ENCODE measurements at regions not wholly inside any gene's neighbourhood (a gene's known extent, or its start where the extent isn't known, plus 50 kb on each side); places are given as distances from the start of the nearest gene placed in this dataset.

DNA sequence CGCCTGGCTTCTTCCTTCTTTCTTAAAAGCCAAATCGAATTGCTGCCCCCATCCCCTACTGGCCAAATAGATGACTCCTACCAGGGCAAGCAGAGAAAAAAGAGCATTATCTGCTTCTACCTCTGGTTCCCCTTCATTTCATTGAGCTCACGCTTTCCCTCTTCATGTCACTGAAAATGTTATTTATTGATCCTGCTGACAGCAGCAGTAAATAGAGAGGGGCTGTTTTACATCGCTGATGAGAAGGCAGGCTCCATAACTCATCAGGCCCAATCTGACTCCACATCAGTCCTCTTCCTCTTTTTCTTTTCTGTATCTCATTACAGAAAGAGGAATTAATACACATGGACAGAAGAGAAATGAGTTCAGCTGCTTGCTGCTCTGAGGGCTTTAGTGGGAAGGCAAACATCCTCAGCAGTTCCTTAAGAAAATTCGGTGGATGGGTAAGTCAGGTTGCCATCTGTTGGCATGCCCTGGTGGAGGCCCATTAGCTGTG lies 904.1 kb downstream of the KCNMA1 start:
- no peak for DNase-seq

DNA sequence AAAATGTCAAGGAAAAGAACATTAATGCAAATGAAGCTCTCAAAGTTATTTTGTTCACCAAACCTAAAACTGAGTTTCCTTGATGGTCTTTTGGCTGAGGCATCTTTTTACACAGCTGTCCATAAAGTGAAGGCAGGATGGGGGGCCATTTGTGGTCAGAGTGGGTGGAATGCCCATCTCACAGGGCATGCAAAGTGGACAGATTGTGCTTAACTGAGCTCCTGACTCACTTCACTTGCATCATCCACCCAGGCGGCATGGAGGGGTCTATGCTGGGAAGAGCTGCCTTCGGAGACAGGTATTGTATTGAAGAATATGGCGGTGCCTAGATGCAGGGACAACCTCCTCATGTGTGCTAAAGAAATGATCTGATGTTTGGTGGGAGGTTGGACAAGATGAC lies 905.3 kb downstream of the KCNMA1 start:
- no peak for DNase-seq

GRCh38 chr10:76729841-76730487 lies 907.6 kb downstream of the KCNMA1 start:
- DNase-seq = no peak

GRCh38 chr10:76729346-76729745 lies 908.3 kb downstream of the KCNMA1 start:
- DNase-seq = no peak

- DNase-seq = no peak
Measured at GRCh38 chr10:76727038-76727437, 910.6 kb downstream of the KCNMA1 start.

DNA sequence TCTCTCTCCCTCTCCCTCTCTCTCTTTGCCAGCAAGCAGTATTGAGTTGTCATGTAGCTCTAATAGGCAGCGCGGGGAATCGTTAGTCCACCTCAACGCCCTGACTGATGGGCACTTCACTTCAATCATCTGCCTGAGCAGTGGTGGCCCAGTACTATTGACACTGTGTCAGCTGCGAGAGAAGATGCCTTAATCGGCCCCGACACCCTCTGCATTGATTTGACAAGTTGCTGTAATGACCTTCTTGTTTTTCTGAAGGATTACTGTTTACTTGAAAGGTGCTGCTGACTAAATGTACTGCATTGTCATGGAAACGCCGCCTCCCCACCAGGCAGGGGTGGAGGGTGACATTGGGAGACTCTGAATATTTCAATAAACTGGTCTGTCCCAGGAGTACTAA lies 913.8 kb downstream of the KCNMA1 start:
- no peak for DNase-seq

DNA sequence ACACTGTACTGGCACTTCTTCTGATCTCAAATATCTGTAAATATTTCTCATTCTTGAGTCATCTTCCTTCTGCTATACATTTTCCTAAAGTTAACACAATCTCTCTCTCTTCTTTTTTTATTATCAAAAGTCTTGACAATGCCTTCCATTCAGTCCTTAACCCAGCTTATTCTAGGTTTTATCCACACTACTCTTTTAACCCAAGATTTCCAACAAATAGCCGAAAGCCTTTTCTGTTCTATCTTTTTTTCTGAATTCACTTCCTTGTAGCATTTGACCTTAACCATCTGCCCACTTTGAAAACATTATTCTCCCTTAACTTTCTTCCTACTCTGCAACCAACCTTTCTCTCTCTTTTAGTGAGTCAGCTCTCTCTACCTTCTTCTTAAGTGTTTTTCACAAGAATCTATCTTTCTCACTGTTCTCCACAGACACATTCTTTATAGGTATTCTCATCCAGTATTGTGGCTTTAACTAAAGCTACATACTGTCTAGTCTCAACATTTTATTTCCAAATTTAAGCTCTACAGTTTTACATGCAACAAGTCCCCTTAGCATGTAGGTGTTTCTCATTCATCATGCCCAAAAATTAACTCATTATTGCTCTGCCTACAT lies 915.6 kb downstream of the KCNMA1 start:
- DNase-seq = no peak

GRCh38 chr10:76719006-76719405 lies 918.6 kb downstream of the KCNMA1 start:
- no peak for DNase-seq

- no peak for DNase-seq
Measured at GRCh38 chr10:76717141-76717540, 920.5 kb downstream of the KCNMA1 start.

GRCh38 chr10:76711222-76711997 lies 926.2 kb downstream of the KCNMA1 start:
- DNase-seq = no peak

DNA sequence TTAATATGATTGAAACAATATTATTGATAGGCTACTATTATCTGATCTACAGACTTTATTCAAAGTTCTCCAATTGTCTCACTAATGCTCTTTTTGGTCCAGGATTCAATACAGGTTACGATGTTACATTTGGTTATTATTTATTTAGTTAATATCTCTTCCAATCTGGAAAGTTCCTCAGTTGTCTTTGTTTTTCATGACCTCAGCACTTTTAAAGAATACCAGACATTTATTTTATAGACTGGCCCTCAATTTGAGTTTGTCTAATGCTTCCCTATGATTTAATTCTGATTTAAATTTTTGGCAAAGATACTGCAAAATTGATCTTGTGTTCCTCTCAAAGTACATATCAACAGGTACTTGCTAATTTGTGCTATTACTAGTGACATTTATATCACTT lies 937.4 kb downstream of the KCNMA1 start:
- no peak for DNase-seq

GRCh38 chr10:76697923-76698322 lies 939.7 kb downstream of the KCNMA1 start:
- no peak for DNase-seq

- DNase-seq = no peak
Measured at GRCh38 chr10:76695069-76695468, 942.5 kb downstream of the KCNMA1 start.

GRCh38 chr10:76686201-76686600 lies 951.4 kb downstream of the KCNMA1 start:
- DNase-seq = no peak

DNA sequence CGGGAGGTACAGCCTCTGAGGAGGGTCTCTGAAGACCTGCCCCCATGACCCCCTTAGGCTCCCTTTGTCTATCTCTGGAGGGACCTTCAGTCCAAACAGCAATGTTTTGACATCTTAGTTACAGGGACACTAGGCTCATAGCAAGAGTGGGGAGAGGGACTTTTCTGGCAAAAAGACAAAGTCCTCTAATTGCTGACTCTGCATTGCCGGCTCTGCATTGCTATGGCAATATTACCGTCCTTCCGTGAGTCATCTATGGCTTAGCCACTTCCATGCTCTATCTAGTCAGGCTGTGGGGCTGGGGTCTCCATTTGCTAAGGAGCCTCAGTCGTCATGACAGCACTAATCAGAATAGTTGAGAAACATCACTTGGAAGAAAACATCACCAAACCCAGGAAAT lies 952.6 kb downstream of the KCNMA1 start:
- no peak for DNase-seq

- DNase-seq = no peak
Measured at GRCh38 chr10:76681153-76681552, 956.5 kb downstream of the KCNMA1 start.

DNA sequence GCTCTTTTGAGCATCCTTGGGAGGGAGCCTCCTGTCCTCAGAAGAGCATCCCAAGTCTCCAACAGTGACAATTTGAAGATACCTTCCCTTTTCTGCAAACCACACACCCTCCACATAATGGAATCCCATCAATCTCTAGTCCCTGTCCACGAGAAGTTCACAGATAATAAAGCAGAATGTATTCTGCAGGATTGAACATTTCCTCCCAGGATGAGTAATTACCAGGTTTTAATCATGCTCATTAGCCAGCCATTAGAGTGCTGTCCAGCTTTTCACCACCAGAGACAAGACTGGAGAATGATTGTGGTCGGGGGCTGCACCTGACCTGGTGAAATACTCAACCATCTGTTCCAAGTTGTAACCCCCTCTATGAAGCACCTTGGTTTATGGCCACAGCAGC lies 958.6 kb downstream of the KCNMA1 start:
- no peak for DNase-seq

DNA sequence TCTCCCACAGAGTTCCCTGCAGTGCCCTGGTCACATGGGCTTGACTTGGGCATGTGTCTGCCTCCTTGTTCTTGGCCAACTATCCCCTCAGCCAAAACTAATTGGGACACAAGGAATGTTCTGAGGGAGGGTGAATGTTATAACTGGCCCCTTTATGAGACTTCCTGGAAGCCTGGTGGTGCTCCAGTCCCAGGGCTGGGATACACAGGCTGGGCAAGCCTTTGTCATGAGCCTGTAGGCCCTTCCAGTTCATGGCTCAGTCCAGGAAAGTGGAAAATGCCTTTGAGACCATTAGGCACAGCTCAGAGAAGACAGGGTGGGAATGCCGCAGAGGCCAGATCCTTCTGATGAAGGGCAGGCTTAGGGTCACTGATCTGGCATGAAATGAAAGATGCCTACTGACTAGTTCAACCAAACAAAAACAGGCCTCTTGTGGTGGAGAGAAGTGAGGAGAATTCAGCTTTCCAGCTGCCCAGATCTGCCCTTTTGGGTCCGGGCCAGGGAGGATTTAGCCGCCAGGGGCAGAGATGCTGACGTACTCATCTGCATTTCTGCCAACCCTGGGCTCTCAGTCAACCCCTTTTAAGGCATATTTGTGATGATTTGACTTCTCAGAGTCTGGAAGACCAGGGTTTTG lies 961.5 kb downstream of the KCNMA1 start:
- DNase-seq = no peak

DNA sequence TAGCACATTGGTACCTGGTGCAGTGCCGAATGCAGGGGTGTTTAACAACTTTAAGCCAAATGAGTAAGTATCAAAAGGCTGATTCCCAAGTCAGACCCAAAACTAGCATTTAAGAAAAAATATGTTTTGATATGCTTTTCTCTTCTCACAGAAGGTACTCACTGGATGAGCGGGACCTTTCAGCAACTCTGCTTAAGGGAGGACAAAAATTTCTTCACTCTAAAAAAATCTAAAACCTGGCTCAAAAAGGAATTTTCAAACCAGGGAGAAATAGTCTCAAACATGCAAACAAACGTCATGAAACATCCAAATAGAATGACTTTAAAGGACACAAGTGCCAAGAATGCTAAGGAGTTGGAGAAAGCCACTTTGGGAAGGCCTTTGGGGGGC lies 962.1 kb downstream of the KCNMA1 start:
- DNase-seq = no peak

GRCh38 chr10:76667408-76668370 lies 969.9 kb downstream of the KCNMA1 start:
- DNase-seq = no peak

DNA sequence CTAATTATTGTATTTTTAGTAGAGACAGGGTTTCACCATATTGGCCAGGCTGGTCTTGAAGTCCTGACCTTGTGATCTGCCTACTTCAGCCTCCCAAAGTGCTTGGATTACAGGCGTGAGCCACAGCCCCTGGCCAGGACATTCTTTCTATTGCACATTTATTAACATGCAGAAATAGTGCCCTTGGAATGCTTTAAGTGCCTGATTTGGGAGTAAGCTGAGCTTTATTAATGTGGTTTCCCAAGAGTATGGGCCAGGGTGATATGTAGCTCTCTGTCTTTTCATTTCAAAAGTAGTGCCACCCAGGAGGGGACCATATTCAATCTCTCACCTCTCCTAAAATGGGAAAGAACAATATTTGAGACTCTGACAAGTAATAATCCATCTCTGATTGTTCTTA lies 970.7 kb downstream of the KCNMA1 start:
- no peak for DNase-seq

DNA sequence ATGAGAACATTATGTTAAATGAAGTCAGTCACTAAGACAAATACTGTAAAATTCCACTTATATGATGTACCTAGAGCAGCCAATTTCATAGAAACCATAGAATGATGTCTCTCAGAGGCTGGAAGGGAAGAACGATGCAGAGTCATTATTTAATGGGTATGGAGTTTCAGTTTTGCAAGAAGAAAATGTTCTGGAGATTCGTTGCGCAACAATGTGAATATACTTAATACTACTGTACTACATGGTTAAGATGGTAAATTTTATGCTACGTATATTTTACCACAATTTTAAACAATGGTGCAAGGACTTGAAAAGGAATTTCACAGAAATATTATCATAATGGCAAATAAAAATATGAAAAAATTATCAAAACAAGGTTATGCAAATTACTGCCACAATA lies 972.6 kb downstream of the KCNMA1 start:
- DNase-seq = no peak

Data from 8988T (cell line).